A673 (cell line): ENCODE measurements at regions not wholly inside any gene's neighbourhood (a gene's known extent, or its start where the extent isn't known, plus 50 kb on each side); places are given as distances from the start of the nearest gene placed in this dataset.

ENCODE experiments used
- BruUV-seq: library from RNA; stranded (reverse); fragments of 400-500 nt; replicated peaks from 2 replicates; lab custom pipeline; 2021; lab: Mats Ljungman, UMichigan
- CTCF ChIA-PET: fragments of 300-600 bp; sonication (Branson Sonifier 250); formaldehyde crosslinking; loops from one replicate; lab custom pipeline; 2022; ENCODE audit warnings: antibody characterized with exemption; lab: Charles Lee
- POLR2A ChIA-PET: fragments of 300-600 bp; sonication (Branson Sonifier 250); formaldehyde crosslinking; loops from one replicate; lab custom pipeline; 2022; ENCODE audit warnings: antibody characterized with exemption; ENCODE audit not compliant: low non-redundant PET; lab: Charles Lee
- DNase-seq: peaks from one replicate; pipeline ENCODE4 v3.0.0-alpha.2; 2015; ENCODE audit warnings: low spot score
- H3K27ac ChIP-seq: fragments of 200-600 bp; sonication (generic); 2 replicates; pipeline ENCODE4 v1.5.1; 2016; ENCODE audit warnings: mixed run types, low read depth, mild to moderate bottlenecking, mixed read lengths, antibody characterized with exemption, low read length; ENCODE audit not compliant: poor library complexity, severe bottlenecking
- H3K27me3 ChIP-seq: fragments of 200-600 bp; sonication (generic); replicated peaks from 2 replicates; pipeline ENCODE4 v1.6.1; 2017; ENCODE audit warnings: mixed run types, low read depth, mild to moderate bottlenecking, mixed read lengths, antibody characterized with exemption, low read length; ENCODE audit not compliant: insufficient read depth, poor library complexity
- H3K36me3 ChIP-seq: fragments of 200-600 bp; sonication (generic); 2 replicates; pipeline ENCODE4 v1.6.1; 2016; ENCODE audit warnings: mixed run types, mild to moderate bottlenecking, mixed read lengths, antibody characterized with exemption, low read length; ENCODE audit not compliant: insufficient read depth, poor library complexity, severe bottlenecking
- H3K4me1 ChIP-seq: fragments of 200-600 bp; sonication (generic); 2 replicates; pipeline ENCODE4 v1.6.1; 2017; ENCODE audit warnings: mixed run types, mild to moderate bottlenecking, mixed read lengths, antibody characterized with exemption, low read length; ENCODE audit not compliant: insufficient read depth, poor library complexity, severe bottlenecking
- H3K4me3 ChIP-seq: fragments of 200-600 bp; sonication (generic); 2 replicates; pipeline ENCODE4 v1.5.1; 2016; ENCODE audit warnings: low read depth, mixed run types, mild to moderate bottlenecking, mixed read lengths, low read length; ENCODE audit not compliant: poor library complexity, severe bottlenecking
- H3K9me3 ChIP-seq: fragments of 200-600 bp; sonication (generic); 2 replicates; pipeline ENCODE4 v1.6.1; 2016; ENCODE audit warnings: mixed run types, low read depth, mild to moderate bottlenecking, mixed read lengths, antibody characterized with exemption, low read length; ENCODE audit not compliant: poor library complexity, severe bottlenecking
- EZH2 ChIP-seq: fragments of 200-600 bp; sonication (generic); IDR thresholded peaks from 2 replicates; pipeline ENCODE4 v1.6.1; 2017; ENCODE audit warnings: borderline replicate concordance, low read depth, mild to moderate bottlenecking, mixed read lengths, antibody characterized with exemption, low read length; ENCODE audit not compliant: poor library complexity, severe bottlenecking
- intact Hi-C: fragments of 100-400 bp; cut with micrococcal nuclease; formaldehyde crosslinking; loops from one replicate; pipeline ENCODE4 v1.10.0; 2022; ENCODE audit not compliant: unreplicated experiment
- TF ChIP-seq, protein P1 (sequence below): fragments of 300-800, 200-600 bp; sonication (generic); conservative IDR thresholded peaks from 2 replicates; pipeline ENCODE4 v1.5.1; 2017; ENCODE audit warnings: low read depth, mild to moderate bottlenecking, antibody characterized with exemption, low read length, moderate library complexity, mixed read lengths

DNA sequence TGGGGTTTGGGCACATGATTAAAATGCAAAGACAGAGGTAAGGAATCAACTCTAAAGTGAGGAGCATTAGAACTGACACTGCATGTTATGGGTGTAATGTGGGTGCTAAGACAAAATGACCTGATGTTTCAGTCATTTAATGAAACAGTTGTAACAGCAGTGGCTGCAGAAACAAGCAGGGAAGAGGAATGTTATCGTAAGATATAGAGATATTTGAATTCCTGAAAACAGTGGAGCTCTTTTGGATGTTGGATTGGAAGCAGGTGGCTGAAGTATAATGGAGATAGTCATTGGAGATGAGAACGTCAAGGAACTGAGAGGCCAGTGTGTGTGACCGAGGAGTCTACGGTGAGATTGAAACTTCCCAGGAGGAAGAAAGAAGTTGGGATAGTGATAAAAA, 1065.2 kb downstream of the ZPLD1 start:
- POLR2A ChIA-PET: interaction anchor here (0.6 kb wide), 1 partner anchor 343 kb away, joined by 4 read pairs; no protein-coding TSS in a partner anchor
- CTCF ChIA-PET: no interaction called here

DNA sequence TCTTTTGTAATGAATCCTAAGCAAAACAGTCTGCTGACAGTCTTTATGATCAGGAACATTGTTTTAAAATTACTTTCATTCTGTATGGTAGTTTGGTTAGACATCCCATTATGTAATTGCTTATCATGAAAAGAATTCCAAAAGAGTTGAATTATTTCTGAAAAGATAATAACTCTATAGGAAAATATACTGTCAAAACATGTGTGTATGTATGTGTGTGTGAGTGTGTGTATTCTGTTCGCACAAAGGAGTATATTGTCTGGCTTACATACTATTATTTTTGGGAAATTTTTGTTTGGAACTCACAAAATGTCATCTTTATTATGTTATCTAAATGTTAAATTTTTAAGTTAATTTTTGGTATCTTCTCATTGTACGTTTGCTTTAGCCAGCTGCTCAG, 1075.9 kb downstream of the ZPLD1 start:
- no TSS peak for BruUV-seq
- Histone ChIP-seq H3K4me3 (no peak overlapping the region), H3K27ac (no peak overlapping the region), H3K4me1 (no peaks in the 10 kb centered on the region), H3K36me3 (no peaks in the 10 kb centered on the region), H3K27me3 (no peaks in the 10 kb centered on the region), H3K9me3 (peaks cover 9% of the 10 kb centered on the region)
- TF ChIP-seq EZH2: no peak
- TF ChIP-seq, protein P1, sequence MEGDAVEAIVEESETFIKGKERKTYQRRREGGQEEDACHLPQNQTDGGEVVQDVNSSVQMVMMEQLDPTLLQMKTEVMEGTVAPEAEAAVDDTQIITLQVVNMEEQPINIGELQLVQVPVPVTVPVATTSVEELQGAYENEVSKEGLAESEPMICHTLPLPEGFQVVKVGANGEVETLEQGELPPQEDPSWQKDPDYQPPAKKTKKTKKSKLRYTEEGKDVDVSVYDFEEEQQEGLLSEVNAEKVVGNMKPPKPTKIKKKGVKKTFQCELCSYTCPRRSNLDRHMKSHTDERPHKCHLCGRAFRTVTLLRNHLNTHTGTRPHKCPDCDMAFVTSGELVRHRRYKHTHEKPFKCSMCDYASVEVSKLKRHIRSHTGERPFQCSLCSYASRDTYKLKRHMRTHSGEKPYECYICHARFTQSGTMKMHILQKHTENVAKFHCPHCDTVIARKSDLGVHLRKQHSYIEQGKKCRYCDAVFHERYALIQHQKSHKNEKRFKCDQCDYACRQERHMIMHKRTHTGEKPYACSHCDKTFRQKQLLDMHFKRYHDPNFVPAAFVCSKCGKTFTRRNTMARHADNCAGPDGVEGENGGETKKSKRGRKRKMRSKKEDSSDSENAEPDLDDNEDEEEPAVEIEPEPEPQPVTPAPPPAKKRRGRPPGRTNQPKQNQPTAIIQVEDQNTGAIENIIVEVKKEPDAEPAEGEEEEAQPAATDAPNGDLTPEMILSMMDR: no peak
- intact Hi-C loops: no loop called here
- CTCF ChIA-PET: no interaction called here
- DNase-seq: no peak
- POLR2A ChIA-PET: no interaction called here

More for the DNA sequence above, 1065.2 kb downstream of the ZPLD1 start:
- H3K4me1 ChIP-seq: peaks cover 49% of the 10 kb centered on the region
- no peaks in the 10 kb centered on the region for H3K27me3 ChIP-seq
- intact Hi-C loops: loop anchor here (5.0 to 10.0 kb wide), 3 partner anchors 177 to 405 kb away; no protein-coding TSS in a partner anchor
- peak overlapping the region; percentile 96 for H3K27ac ChIP-seq
- BruUV-seq: no TSS peak
- DNase-seq: no peak
- H3K36me3 ChIP-seq: peaks cover 15% of the 10 kb centered on the region
- TF ChIP-seq, protein P1: no peak
- TF ChIP-seq EZH2: no peak
- H3K4me3 ChIP-seq: no peak overlapping the region
- H3K9me3 ChIP-seq: peaks cover 5% of the 10 kb centered on the region

DNA sequence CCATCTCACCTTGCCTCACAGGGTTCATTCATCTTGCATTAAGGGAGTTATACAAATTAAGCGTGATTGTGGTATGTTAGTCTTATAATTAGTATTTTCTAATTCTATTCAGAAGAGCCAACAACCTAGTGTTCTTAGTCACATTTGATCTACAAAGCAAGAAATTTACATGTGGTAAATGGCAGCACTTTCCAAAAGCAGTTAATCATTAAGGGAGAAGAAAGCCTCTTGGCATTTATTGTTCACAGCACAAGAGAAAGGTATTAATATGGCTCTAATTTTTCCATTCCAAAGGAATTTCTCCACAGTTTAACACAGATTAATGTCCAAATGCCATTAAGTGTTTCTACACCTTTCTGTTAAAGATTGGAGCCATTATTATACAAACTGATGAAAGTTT, 1077.1 kb downstream of the ZPLD1 start:
- CTCF ChIA-PET: no interaction called here
- H3K27ac ChIP-seq: no peak overlapping the region
- no TSS peak for BruUV-seq
- no peaks in the 10 kb centered on the region for H3K27me3 ChIP-seq
- intact Hi-C loops: no loop called here
- H3K4me1 ChIP-seq: no peaks in the 10 kb centered on the region
- TF ChIP-seq, protein P1: no peak
- no peak for TF ChIP-seq EZH2
- H3K36me3 ChIP-seq: no peaks in the 10 kb centered on the region
- no peak for DNase-seq
- H3K9me3 ChIP-seq: no peaks in the 10 kb centered on the region
- H3K4me3 ChIP-seq: no peak overlapping the region
- POLR2A ChIA-PET: interaction anchor here (0.8 kb wide), 1 partner anchor 19 kb away, joined by 12 read pairs; no protein-coding TSS in a partner anchor
